HG03565 (cell line): ENCODE measurements at regions not wholly inside any gene's neighbourhood (a gene's known extent, or its start where the extent isn't known, plus 50 kb on each side); places are given as distances from the start of the nearest gene placed in this dataset.
"Not testable (repeated sequence)": the region's sequence is repeated elsewhere in the genome, so short reads cannot be mapped to it uniquely, and the experiment has no call there.

Experiments
- ATAC-seq: cut with Tn5 transposase; IDR thresholded peaks from one replicate; pipeline ENCODE4 v1.9.1; 2021; ENCODE audit warnings: mild to moderate bottlenecking, moderate library complexity; ENCODE audit not compliant: unreplicated experiment

GRCh38 chr6:14880677-14881076 is 365.2 kb upstream of the JARID2 start:
- ATAC-seq: no peak

- no peak for ATAC-seq
Measured at GRCh38 chr6:14881398-14881797, 364.5 kb upstream of the JARID2 start.

DNA sequence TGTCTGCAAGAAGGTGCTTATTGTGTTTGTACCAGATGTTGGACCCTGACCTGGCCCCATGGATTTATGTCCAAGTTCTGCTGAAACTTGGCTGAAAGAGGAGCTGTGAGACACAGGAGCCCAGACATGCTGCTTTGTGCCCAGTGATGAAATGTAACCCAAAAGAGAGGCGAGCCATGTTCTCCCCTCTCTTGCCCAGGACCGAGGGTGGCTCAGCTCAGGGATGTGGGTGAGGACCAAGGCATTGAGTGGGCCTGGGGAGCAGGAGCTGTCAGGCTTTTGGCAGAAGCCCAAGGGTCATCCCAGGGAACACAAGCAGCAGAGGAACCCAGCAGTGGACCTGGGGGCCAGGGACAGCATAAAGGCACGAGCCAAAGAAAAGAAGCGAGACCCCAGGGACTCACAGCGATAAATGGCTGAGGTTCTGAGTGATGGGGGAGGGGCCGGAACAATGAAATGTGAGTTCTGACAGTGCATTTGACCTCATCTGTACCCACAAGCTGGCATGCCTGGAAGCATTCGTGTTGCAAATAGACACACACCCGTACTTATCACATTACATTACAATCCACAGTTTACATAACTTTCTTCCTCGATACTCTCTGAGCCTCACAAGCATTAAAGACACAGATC is 363.4 kb upstream of the JARID2 start:
- ATAC-seq: no peak

DNA sequence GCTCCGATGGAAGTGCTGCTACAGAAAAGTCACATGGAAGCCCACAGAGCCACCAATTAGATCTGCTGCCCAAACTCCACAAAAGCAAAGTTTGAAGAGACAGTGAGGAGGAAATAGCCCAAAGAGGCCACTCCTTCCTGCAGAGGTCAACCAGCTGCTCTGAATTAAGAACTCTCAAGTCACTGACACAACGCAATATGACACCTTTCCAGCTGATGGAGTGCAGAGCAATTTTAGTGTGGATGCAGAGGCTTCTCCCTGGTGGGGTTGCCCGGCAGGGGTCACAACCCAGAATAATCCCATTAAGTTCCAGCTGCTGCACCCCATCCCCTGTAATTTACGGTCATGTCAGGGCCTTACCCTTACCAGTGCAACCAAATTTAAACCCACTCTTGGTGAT is 361.9 kb upstream of the JARID2 start:
- ATAC-seq: no peak

DNA sequence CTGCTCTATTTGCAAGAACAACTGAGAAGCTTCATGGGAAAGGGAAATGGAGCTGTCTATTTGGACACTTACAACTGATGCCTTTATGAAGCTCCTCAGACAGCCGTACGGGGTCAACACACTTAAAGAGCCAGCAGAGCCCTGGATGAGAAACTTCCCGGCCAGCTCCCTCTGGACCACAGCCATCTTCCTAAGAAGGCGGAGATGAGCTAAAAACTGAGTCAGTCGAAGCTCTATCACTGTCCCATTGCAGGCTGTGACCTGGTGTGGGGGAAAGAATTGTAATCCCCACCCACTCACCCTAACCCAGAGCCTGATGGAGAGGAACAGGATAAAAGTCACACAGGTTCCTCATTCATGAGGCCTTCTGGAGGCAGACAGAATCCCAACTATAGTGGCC is 360.4 kb upstream of the JARID2 start:
- no peak for ATAC-seq

DNA sequence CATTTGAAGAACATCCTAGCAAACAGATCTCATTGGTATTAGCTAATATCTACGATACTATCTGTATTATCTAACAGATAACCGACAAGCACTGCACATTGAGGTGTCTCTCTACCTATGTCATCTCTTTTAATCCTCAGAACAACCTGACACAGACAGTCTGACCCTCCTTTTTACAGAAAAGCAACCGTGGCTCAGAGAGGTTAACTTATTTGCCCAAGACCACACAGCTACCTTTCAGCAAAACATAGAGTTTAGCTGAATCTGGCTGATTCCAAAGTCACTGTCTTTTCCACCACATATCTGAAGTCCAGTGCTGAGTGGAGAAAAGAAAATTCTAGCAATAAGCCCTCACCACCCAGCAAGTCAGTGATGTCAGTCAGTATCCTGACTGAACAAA is 358.7 kb upstream of the JARID2 start:
- ATAC-seq: no peak

DNA sequence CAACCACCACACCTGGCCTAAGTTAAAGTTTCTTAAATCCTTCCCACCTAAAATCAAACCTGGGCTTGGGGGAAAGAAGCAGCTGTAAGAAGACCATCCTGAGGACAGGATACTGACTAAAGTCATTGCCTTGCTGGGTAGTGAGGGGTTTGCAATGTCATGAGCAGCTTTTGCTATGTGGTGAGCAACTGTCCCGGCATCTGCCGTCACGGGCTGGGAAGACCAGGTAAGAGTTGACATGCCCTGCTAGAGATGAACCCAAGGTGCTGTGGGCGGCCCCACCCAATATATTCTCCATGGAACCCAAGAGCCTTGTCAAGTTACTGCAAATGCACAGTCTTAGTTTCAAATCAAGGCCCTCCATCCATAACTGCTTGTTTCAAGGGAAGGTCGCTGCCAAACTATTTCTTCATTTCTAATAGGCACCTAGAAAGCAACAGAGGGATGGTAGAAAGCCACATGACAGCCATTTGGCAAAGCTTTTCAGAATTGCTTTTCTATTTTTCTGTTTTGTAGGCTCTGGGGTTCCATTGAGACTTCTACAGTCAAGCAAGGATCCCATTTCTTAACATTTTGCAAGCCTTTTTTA is 357.8 kb upstream of the JARID2 start:
- ATAC-seq: no peak

GRCh38 chr6:14888575-14889000 is 357.3 kb upstream of the JARID2 start:
- no peak for ATAC-seq

GRCh38 chr6:14889188-14889587 is 356.7 kb upstream of the JARID2 start:
- no peak for ATAC-seq

GRCh38 chr6:14889611-14890593 is 356.0 kb upstream of the JARID2 start:
- no peak for ATAC-seq

- ATAC-seq: not testable (repeated sequence)
Measured at GRCh38 chr6:14891820-14892375, 354.0 kb upstream of the JARID2 start.

DNA sequence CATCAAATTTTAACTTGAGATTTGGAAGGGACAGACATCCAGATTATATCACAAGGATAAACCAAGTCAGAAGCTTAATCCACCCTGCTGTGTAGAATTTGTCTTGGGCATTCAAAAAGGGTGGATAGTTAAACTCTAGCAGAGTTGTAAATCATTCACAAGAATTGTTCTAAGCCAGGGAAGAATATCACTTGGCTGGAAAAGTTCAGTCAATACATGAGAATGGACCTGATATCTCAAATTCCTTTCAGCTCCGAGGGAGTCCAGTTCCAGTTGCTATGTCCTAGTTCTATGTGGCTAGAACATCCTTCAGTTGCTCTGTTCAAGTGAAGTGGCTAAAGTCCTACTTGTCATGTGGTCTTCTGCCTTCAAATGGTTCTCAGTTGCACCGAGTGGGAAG is 351.8 kb upstream of the JARID2 start:
- ATAC-seq: no peak

DNA sequence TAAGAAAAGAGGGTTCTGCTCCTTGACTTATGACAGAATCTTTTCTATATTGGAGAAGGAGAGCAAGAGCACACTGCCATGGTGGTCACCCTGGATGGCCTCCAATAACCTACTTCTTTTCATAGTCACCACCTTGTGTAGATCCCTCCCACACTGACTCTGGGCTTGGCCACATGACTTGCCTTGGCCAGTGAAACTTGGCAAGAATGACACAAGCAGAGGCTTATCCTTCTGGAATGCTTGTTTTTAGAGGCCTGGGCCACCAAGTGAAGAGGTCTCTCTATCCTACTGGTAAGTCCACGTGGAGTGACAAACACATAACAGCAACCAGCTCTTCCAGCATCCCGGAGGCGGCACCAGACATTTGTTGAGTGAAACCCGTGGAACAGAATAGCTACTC is 349.4 kb upstream of the JARID2 start:
- ATAC-seq: no peak

DNA sequence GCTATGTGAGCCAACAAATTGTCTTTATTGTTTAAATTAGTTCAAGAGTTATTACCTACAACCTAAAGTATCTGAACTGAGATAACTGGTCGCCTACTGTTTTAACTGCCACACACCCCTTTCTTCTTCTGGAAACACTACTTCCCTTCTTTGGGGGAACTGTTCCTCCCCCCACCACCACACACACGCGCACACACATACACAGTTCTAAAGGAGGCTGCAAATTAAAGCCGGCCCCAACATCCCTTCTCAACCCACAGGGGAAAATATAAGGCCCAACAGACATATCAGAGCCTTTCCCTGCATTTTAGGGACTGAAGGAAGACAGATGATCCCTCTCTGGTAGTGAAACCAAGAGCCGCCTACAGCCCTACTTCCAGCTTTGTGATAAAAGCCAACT is 348.0 kb upstream of the JARID2 start:
- ATAC-seq: no peak

DNA sequence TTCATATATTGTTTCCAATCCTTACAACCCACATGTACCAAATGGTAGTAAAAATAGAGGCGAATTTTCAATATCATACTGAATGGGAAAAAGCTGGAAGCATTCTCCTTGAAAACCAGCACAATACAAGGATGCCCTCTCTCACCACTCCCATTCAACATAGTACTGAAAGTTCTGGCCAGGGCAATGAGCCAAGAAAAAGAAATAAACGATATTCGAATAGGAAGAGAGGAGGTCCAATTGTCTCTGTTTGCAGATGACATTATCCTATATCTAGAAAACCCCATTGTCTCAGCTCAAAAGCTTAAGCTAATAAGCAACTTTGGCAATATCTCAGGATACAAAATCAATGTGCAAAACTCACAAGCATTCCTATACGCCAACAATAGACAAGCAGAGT is 346.4 kb upstream of the JARID2 start:
- not testable (repeated sequence) for ATAC-seq

DNA sequence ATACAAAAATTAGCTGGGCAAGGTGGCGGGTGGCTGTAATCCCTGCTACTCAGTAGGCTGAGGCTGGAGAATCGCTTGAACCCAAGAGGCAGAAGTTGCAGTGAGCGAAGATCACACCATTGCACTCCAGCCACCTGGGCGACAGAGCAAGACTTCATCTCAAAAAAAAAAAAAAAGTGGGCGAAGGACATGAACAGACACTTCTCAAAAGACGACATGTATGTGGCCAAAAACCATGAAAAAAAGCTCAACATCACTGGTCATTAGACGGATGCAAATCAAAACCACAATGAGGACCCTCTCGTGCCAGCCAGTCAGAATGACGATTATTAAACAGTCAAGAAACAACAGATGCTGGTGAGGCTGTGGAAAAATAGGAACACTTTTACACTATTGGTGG is 344.9 kb upstream of the JARID2 start:
- no peak for ATAC-seq

GRCh38 chr6:14903176-14904038 is 342.5 kb upstream of the JARID2 start:
- no peak for ATAC-seq

DNA sequence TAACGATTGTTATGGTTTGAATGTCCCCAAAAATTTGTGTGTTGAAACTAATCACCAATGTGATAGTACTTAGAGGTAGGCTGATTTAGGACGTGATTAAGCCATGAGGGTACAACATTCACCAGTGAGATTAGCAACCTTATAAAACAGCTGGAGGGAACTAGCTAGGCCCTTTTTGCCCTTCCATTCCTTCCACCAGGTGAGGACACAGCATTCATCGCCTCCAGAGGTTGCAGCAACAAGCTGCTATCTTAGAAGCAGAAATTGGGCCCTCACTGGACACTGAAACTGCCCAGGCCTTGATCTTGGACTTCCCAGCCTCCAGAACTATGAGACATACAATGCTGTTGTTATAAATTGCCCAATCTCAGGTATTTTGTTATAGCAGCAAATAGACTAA is 340.7 kb upstream of the JARID2 start:
- ATAC-seq: no peak

- no peak for ATAC-seq
Measured at GRCh38 chr6:14906621-14907020, 339.2 kb upstream of the JARID2 start.

DNA sequence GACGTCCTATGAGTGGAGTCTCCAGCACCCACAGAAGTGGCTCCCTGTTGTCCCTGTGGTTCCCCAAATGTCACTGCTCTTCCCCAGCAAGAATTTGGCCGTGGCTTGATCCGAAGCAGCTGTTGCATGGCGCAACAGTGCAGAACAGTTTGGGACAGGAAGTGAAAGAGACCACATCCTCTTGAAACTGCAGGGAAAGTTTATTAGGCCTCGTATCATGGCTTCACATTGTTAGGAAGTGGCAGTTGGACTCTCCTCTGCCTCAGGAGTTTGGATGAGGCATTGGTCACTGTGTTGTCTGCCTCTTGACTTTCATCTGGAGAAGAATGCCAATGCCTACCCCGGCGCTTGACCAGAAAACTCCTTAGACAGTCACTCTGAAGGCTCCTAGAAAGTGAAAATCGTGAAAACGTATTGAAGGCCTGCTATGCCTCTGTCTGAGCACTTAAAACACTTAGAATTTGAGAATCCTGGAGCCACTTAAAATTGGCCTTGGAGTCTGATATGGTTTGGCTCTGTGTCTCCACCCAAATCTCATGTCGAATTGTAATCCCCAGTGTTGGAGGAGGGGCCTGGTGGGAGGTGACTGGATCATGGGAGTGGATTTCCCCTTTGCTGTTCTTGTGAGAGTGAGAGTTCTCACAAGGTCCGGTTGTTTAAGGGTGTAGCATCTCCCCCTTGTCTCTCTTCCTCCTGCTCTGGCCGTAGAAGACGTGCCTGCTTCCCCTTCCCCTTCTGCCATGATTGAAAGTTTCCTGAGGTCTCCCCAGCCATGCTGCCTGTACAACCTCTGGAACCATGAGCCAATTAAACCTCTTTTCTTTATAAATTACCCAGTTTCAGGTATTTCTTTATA is 334.9 kb upstream of the JARID2 start:
- peak; percentile 76 for ATAC-seq
